Hepatocyte (in vitro differentiated cells): ENCODE measurements at regions not wholly inside any gene's neighbourhood (a gene's known extent, or its start where the extent isn't known, plus 50 kb on each side); places are given as distances from the start of the nearest gene placed in this dataset.

ENCODE experiments used
- EZH2 ChIP-seq: fragments of 200-600 bp; sonication (generic); IDR thresholded peaks from 2 replicates; pipeline ENCODE4 v1.6.1; 2016; ENCODE audit warnings: antibody characterized with exemption, mild to moderate bottlenecking, borderline replicate concordance
- EZH2phosphoT487 ChIP-seq: fragments of 200-600 bp; sonication (generic); IDR thresholded peaks from one replicate; pipeline ENCODE4 v1.6.1; 2018; ENCODE audit warnings: antibody characterized with exemption, mild to moderate bottlenecking, low read depth, moderate library complexity; ENCODE audit not compliant: unreplicated experiment, severe bottlenecking
- TF ChIP-seq, protein P1 (sequence below): fragments of 200-600 bp; sonication (generic); IDR thresholded peaks from 2 replicates; pipeline ENCODE4 v1.5.1; 2016; ENCODE audit warnings: antibody characterized with exemption, mild to moderate bottlenecking; ENCODE audit not compliant: poor library complexity

DNA sequence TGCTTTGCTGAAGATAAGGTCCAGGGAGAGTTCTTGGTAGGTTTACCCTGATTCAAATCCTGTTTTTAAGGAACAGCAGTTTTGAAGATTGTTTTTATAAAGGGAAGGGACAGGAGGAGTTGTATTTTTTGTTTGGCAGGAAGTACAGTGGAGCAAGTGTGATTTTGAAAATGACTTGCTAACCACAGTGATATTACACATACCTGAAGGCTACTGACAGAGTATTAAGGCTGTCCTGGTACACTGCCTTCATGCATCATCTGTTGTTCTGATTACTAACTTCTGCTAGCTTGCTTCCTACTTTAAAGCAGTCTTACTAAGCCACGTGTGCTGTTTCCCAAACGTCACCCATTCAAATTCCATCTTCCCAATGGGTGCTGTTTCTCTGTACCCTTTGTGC is 559.5 kb upstream of the SGCD start:
- TF ChIP-seq, protein P1, sequence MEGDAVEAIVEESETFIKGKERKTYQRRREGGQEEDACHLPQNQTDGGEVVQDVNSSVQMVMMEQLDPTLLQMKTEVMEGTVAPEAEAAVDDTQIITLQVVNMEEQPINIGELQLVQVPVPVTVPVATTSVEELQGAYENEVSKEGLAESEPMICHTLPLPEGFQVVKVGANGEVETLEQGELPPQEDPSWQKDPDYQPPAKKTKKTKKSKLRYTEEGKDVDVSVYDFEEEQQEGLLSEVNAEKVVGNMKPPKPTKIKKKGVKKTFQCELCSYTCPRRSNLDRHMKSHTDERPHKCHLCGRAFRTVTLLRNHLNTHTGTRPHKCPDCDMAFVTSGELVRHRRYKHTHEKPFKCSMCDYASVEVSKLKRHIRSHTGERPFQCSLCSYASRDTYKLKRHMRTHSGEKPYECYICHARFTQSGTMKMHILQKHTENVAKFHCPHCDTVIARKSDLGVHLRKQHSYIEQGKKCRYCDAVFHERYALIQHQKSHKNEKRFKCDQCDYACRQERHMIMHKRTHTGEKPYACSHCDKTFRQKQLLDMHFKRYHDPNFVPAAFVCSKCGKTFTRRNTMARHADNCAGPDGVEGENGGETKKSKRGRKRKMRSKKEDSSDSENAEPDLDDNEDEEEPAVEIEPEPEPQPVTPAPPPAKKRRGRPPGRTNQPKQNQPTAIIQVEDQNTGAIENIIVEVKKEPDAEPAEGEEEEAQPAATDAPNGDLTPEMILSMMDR = no peak
- TF ChIP-seq EZH2 (no peak), EZH2phosphoT487 (no peak)
